ENCODE measurements at regions not wholly inside any gene's neighbourhood (a gene's known extent, or its start where the extent isn't known, plus 50 kb on each side); places are given as distances from the start of the nearest gene placed in this dataset.
"Not testable (repeated sequence)": the region's sequence is repeated elsewhere in the genome, so short reads cannot be mapped to it uniquely, and the experiment has no call there.

GRCh38 chr9:86572904-86573303 is 218.7 kb upstream of the TUT7 start:
- Histone ChIP-seq H3K4me3 (ENCODE audit: low read depth, low read length) (no peak overlapping the region), H3K9me3 (ENCODE audit: control insufficient read depth, insufficient read depth, low read depth, low read length) (peaks cover 5% of the 10 kb centered on the region), H3K4me1 (ENCODE audit: control insufficient read depth, insufficient read depth, low read length) (peaks cover under 1% of the 10 kb centered on the region; the same call in 1 of the 2 replicates), H3K27me3 (ENCODE audit: control insufficient read depth, insufficient read depth, low read length) (no peaks in the 10 kb centered on the region), H3K36me3 (ENCODE audit: control insufficient read depth, insufficient read depth, low read length) (no peaks in the 10 kb centered on the region), H3K9ac (ENCODE audit: low read length) (no peak overlapping the region), H3K27ac (ENCODE audit: low read depth, low read length) (no peak overlapping the region)

- not testable (repeated sequence) for H3K27me3 ChIP-seq (ENCODE audit: control insufficient read depth, insufficient read depth, low read length); H3K9me3 ChIP-seq (ENCODE audit: control insufficient read depth, insufficient read depth, low read depth, low read length); H3K27ac ChIP-seq (ENCODE audit: low read depth, low read length); H3K9ac ChIP-seq (ENCODE audit: low read length); H3K4me3 ChIP-seq (ENCODE audit: low read depth, low read length); H3K36me3 ChIP-seq (ENCODE audit: control insufficient read depth, insufficient read depth, low read length); H3K4me1 ChIP-seq (ENCODE audit: control insufficient read depth, insufficient read depth, low read length)
These were observed 211.4 kb upstream of the TUT7 start for GRCh38 chr9:86565603-86566002.

GRCh38 chr9:86563936-86564335 is 209.7 kb upstream of the TUT7 start:
- Histone ChIP-seq H3K9ac (ENCODE audit: low read length) (no peak overlapping the region), H3K36me3 (ENCODE audit: control insufficient read depth, insufficient read depth, low read length) (no peaks in the 10 kb centered on the region), H3K27ac (ENCODE audit: low read depth, low read length) (no peak overlapping the region), H3K9me3 (ENCODE audit: control insufficient read depth, insufficient read depth, low read depth, low read length) (peaks cover 3% of the 10 kb centered on the region; the same call in 1 of the 2 replicates), H3K4me1 (ENCODE audit: control insufficient read depth, insufficient read depth, low read length) (no peaks in the 10 kb centered on the region), H3K4me3 (ENCODE audit: low read depth, low read length) (no peak overlapping the region), H3K27me3 (ENCODE audit: control insufficient read depth, insufficient read depth, low read length) (no peaks in the 10 kb centered on the region)

- Histone ChIP-seq H3K9me3 (ENCODE audit: control insufficient read depth, insufficient read depth, low read depth, low read length) (0 out of 2 replicates have a peak, but pooled peaks cover 3% of the 10 kb centered on the region), H3K27ac (ENCODE audit: low read depth, low read length) (no peak overlapping the region), H3K4me1 (ENCODE audit: control insufficient read depth, insufficient read depth, low read length) (no peaks in the 10 kb centered on the region), H3K36me3 (ENCODE audit: control insufficient read depth, insufficient read depth, low read length) (no peaks in the 10 kb centered on the region), H3K4me3 (ENCODE audit: low read depth, low read length) (no peak overlapping the region), H3K9ac (ENCODE audit: low read length) (no peak overlapping the region), H3K27me3 (ENCODE audit: control insufficient read depth, insufficient read depth, low read length) (no peaks in the 10 kb centered on the region)
These were observed 209.1 kb upstream of the TUT7 start for GRCh38 chr9:86563350-86563749.

GRCh38 chr9:86562691-86563090 is 208.5 kb upstream of the TUT7 start:
- Histone ChIP-seq H3K4me1 (ENCODE audit: control insufficient read depth, insufficient read depth, low read length) (no peaks in the 10 kb centered on the region), H3K4me3 (ENCODE audit: low read depth, low read length) (no peak overlapping the region), H3K36me3 (ENCODE audit: control insufficient read depth, insufficient read depth, low read length) (no peaks in the 10 kb centered on the region), H3K27me3 (ENCODE audit: control insufficient read depth, insufficient read depth, low read length) (no peaks in the 10 kb centered on the region), H3K9ac (ENCODE audit: low read length) (no peak overlapping the region), H3K27ac (ENCODE audit: low read depth, low read length) (no peak overlapping the region), H3K9me3 (ENCODE audit: control insufficient read depth, insufficient read depth, low read depth, low read length) (0 out of 2 replicates have a peak, but pooled peaks cover 3% of the 10 kb centered on the region)

GRCh38 chr9:86557918-86558317 is 203.7 kb upstream of the TUT7 start:
- Histone ChIP-seq H3K9me3 (ENCODE audit: control insufficient read depth, insufficient read depth, low read depth, low read length) (no peaks in the 10 kb centered on the region), H3K36me3 (ENCODE audit: control insufficient read depth, insufficient read depth, low read length) (no peaks in the 10 kb centered on the region), H3K9ac (ENCODE audit: low read length) (no peak overlapping the region), H3K27ac (ENCODE audit: low read depth, low read length) (no peak overlapping the region), H3K27me3 (ENCODE audit: control insufficient read depth, insufficient read depth, low read length) (no peaks in the 10 kb centered on the region), H3K4me1 (ENCODE audit: control insufficient read depth, insufficient read depth, low read length) (no peaks in the 10 kb centered on the region), H3K4me3 (ENCODE audit: low read depth, low read length) (no peak overlapping the region)

GRCh38 chr9:86557063-86557766 is 203.0 kb upstream of the TUT7 start:
- no peaks in the 10 kb centered on the region for H3K4me1 ChIP-seq (ENCODE audit: control insufficient read depth, insufficient read depth, low read length)
- H3K9ac ChIP-seq (ENCODE audit: low read length) = no peak overlapping the region
- no peaks in the 10 kb centered on the region for H3K27me3 ChIP-seq (ENCODE audit: control insufficient read depth, insufficient read depth, low read length)
- no peaks in the 10 kb centered on the region for H3K36me3 ChIP-seq (ENCODE audit: control insufficient read depth, insufficient read depth, low read length)
- no peak overlapping the region for H3K4me3 ChIP-seq (ENCODE audit: low read depth, low read length)
- H3K27ac ChIP-seq (ENCODE audit: low read depth, low read length) = no peak overlapping the region
- H3K9me3 ChIP-seq (ENCODE audit: control insufficient read depth, insufficient read depth, low read depth, low read length) = no peaks in the 10 kb centered on the region

GRCh38 chr9:86555661-86556060 is 201.5 kb upstream of the TUT7 start:
- no peak overlapping the region for H3K9ac ChIP-seq (ENCODE audit: low read length)
- no peaks in the 10 kb centered on the region for H3K9me3 ChIP-seq (ENCODE audit: control insufficient read depth, insufficient read depth, low read depth, low read length)
- H3K36me3 ChIP-seq (ENCODE audit: control insufficient read depth, insufficient read depth, low read length) = no peaks in the 10 kb centered on the region
- H3K27me3 ChIP-seq (ENCODE audit: control insufficient read depth, insufficient read depth, low read length) = no peaks in the 10 kb centered on the region
- H3K4me3 ChIP-seq (ENCODE audit: low read depth, low read length) = no peak overlapping the region
- H3K27ac ChIP-seq (ENCODE audit: low read depth, low read length) = no peak overlapping the region
- no peaks in the 10 kb centered on the region for H3K4me1 ChIP-seq (ENCODE audit: control insufficient read depth, insufficient read depth, low read length)

- Histone ChIP-seq H3K27ac (ENCODE audit: low read depth, low read length) (no peak overlapping the region), H3K9me3 (ENCODE audit: control insufficient read depth, insufficient read depth, low read depth, low read length) (no peaks in the 10 kb centered on the region), H3K9ac (ENCODE audit: low read length) (no peak overlapping the region), H3K36me3 (ENCODE audit: control insufficient read depth, insufficient read depth, low read length) (no peaks in the 10 kb centered on the region), H3K4me1 (ENCODE audit: control insufficient read depth, insufficient read depth, low read length) (peaks cover 18% of the 10 kb centered on the region), H3K27me3 (ENCODE audit: control insufficient read depth, insufficient read depth, low read length) (no peaks in the 10 kb centered on the region), H3K4me3 (ENCODE audit: low read depth, low read length) (no peak overlapping the region)
These were observed 196.2 kb upstream of the TUT7 start for GRCh38 chr9:86550401-86550800.

GRCh38 chr9:86549920-86550319 is 195.7 kb upstream of the TUT7 start:
- H3K27me3 ChIP-seq (ENCODE audit: control insufficient read depth, insufficient read depth, low read length) = no peaks in the 10 kb centered on the region
- H3K27ac ChIP-seq (ENCODE audit: low read depth, low read length) = no peak overlapping the region
- no peaks in the 10 kb centered on the region for H3K36me3 ChIP-seq (ENCODE audit: control insufficient read depth, insufficient read depth, low read length)
- H3K4me3 ChIP-seq (ENCODE audit: low read depth, low read length) = no peak overlapping the region
- H3K9me3 ChIP-seq (ENCODE audit: control insufficient read depth, insufficient read depth, low read depth, low read length) = no peaks in the 10 kb centered on the region
- peaks cover 23% of the 10 kb centered on the region for H3K4me1 ChIP-seq (ENCODE audit: control insufficient read depth, insufficient read depth, low read length)
- no peak overlapping the region for H3K9ac ChIP-seq (ENCODE audit: low read length)

GRCh38 chr9:86549401-86549811 is 195.2 kb upstream of the TUT7 start:
- H3K36me3 ChIP-seq (ENCODE audit: control insufficient read depth, insufficient read depth, low read length) = no peaks in the 10 kb centered on the region
- no peak overlapping the region for H3K4me3 ChIP-seq (ENCODE audit: low read depth, low read length)
- H3K9ac ChIP-seq (ENCODE audit: low read length) = no peak overlapping the region
- no peaks in the 10 kb centered on the region for H3K9me3 ChIP-seq (ENCODE audit: control insufficient read depth, insufficient read depth, low read depth, low read length)
- H3K27me3 ChIP-seq (ENCODE audit: control insufficient read depth, insufficient read depth, low read length) = no peaks in the 10 kb centered on the region
- peaks cover 27% of the 10 kb centered on the region for H3K4me1 ChIP-seq (ENCODE audit: control insufficient read depth, insufficient read depth, low read length)
- H3K27ac ChIP-seq (ENCODE audit: low read depth, low read length) = no peak overlapping the region
